AG10803 (cell line): ENCODE measurements at regions not wholly inside any gene's neighbourhood (a gene's known extent, or its start where the extent isn't known, plus 50 kb on each side); places are given as distances from the start of the nearest gene placed in this dataset.

Experiments used
- DNase-seq: peaks from one replicate; pipeline ENCODE4 v3.0.0; 2010; ENCODE audit warnings: low read depth
- H3K4me3 ChIP-seq: 2 replicates; pipeline ENCODE4 v1.5.1; 2011; ENCODE audit warnings: mild to moderate bottlenecking, low read length, control low read depth
- TF ChIP-seq, protein P1 (sequence below): conservative IDR thresholded peaks from 2 replicates; pipeline ENCODE4 v1.5.1; 2011; ENCODE audit warnings: mild to moderate bottlenecking, low read length, control low read depth, inconsistent platforms

DNA sequence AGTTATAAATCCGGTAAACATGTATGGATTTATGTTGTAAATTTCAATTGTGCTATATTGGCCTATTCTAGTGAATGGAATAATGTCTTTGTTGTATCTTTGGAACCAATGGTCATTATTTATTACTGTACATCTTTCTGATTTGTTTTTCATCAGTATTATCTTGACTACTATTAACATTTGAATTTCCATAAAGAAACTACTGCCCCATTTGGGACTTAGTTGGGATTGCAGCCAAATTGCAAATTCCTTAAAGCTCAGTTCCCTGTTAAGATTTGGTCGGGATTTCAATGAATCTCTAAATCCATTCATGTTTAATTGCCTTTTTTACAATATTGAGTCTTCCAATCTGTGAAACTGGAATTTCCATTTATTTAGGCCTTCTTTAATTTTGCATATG, 822.4 kb upstream of the CADM2 start:
- no peak for DNase-seq
- TF ChIP-seq, protein P1, sequence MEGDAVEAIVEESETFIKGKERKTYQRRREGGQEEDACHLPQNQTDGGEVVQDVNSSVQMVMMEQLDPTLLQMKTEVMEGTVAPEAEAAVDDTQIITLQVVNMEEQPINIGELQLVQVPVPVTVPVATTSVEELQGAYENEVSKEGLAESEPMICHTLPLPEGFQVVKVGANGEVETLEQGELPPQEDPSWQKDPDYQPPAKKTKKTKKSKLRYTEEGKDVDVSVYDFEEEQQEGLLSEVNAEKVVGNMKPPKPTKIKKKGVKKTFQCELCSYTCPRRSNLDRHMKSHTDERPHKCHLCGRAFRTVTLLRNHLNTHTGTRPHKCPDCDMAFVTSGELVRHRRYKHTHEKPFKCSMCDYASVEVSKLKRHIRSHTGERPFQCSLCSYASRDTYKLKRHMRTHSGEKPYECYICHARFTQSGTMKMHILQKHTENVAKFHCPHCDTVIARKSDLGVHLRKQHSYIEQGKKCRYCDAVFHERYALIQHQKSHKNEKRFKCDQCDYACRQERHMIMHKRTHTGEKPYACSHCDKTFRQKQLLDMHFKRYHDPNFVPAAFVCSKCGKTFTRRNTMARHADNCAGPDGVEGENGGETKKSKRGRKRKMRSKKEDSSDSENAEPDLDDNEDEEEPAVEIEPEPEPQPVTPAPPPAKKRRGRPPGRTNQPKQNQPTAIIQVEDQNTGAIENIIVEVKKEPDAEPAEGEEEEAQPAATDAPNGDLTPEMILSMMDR = no peak
- no peak overlapping the region for H3K4me3 ChIP-seq

DNA sequence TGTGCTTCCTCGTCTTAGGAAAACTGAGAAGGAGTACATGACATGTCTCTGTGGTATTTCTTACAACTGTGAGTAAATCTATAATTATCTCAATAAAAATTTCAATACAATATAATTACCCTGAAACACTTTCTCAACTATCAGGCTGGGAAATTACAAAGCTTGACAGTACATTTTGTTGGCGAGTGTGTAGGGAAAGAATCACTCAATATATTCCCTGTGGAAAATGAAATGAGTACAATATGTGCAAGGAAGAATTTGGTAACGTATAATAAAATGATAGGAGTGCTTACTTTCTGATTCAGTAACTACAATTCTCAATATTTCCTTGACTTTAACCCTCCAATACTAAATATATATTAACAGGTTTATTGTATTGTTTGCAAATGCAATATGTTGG, 818.2 kb upstream of the CADM2 start:
- no peak for DNase-seq
- TF ChIP-seq, protein P1 = no peak
- H3K4me3 ChIP-seq = no peak overlapping the region

DNA sequence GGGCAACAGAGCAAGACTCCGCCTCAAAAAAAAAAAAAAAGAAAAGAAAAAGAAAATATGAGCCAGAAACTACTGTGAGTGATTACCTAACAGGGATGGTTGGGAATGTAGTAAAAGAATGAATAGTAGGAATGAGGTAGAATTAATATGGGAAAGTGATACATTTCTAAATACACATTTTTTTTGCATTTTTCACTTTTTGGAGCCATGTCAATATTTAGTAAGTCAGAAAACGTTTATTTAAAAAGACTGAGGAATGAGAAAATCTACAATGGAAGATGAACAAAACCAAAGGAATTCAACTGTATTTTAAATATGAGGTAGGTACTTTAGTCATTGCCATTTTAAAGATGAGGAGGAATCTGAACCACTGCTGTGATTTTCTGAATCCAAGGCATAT, 817.2 kb upstream of the CADM2 start:
- DNase-seq = no peak

DNA sequence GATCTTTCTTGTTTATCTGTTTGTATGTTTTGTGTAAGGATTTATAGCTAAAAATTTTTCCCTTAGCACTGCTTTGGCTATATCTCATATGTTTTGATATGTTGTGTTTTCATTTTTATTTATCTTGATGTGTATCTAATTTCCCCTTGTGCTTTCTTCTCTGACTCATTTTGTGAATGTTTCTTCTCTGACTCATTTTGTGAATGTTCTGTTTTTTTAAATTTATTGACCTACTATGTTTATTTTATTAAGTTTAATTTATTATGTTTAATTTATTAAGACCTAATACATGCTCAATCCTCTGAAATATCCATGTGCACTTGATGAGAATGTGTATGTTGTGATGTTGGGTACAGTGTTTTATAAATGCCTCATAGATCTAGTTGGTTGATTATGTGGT, 793.5 kb upstream of the CADM2 start:
- no peak for DNase-seq
- TF ChIP-seq, protein P1 = no peak
- no peak overlapping the region for H3K4me3 ChIP-seq

More for the DNA sequence above, 817.2 kb upstream of the CADM2 start:
- TF ChIP-seq, protein P1 = no peak
- no peak overlapping the region for H3K4me3 ChIP-seq

DNA sequence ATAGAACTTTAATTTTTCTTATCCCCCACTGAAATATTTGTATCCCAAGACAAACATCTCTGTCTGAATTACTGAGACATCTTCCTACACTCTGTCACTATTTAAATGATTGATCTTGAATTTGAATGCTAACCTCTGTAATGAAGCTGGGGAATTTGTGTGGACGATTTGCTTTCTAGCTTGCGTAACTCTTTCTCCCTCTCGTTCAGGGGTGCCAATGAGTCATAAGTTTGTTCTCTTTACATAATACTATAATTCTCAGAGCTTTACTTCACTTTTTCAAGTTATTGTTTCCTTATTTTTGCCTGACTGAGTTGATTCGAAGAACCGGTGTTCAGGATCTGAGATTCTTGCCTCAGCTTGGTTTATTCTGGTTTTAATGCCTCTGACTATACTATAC, 783.3 kb upstream of the CADM2 start:
- TF ChIP-seq, protein P1 = no peak
- H3K4me3 ChIP-seq = no peak overlapping the region
- DNase-seq = no peak

DNA sequence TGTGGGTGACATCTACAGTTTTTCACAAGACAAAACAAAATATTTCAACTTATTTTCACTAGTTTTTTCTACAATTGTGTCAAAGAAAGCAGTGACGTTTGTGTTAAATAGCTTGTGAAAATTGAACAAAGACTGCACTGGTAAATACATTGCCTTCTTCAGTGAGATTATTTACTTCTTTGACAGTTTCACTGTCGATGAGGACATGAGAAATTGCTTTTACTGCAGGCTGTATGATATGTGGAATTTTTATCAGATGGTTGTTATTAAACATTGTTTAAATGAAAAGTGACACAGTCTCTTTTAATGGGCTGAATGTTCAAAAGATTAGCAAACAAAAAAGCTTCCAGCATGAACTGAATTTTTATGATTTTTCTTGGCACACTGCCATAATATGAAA, 773.9 kb upstream of the CADM2 start:
- H3K4me3 ChIP-seq = no peak overlapping the region
- no peak for DNase-seq

DNA sequence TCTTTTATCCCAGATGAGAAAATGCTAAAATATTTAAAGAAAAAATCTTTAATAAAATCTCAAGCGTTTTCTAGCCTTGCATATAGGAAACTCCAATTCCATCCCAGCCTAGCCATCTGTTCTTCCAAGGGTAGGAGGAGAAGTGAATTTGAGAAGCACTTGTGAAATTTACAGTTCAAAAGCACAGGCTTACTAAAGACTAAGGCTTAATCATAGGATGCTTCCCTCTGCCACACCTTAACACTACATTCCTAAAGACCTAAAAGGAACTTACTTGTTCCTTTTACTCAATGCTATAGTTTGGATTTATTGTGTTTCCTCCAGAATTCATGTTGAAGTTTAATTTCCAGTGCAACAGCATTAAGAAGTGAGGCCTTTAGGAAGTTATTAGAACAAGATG, 764.8 kb upstream of the CADM2 start:
- no peak overlapping the region for H3K4me3 ChIP-seq
- TF ChIP-seq, protein P1 = no peak
- DNase-seq = no peak

More for the DNA sequence above, 773.9 kb upstream of the CADM2 start:
- TF ChIP-seq, protein P1 = no peak
